ENCODE measurements at regions not wholly inside any gene's neighbourhood (a gene's known extent, or its start where the extent isn't known, plus 50 kb on each side); places are given as distances from the start of the nearest gene placed in this dataset.

GRCh38 chr1:230542681-230543080, 99.6 kb upstream of the COG2 start:
- ATAC-seq (ENCODE audit: low read depth) = no peak
- no peak overlapping the region for H3K27ac ChIP-seq (ENCODE audit: poor library complexity, severe bottlenecking)

GRCh38 chr1:230542054-230542453, 100.2 kb upstream of the COG2 start:
- no peak overlapping the region for H3K27ac ChIP-seq (ENCODE audit: poor library complexity, severe bottlenecking)
- peaks cover 12% of the 10 kb centered on the region for H3K4me1 ChIP-seq (ENCODE audit: insufficient read depth, poor library complexity, severe bottlenecking)
- H3K4me3 ChIP-seq (ENCODE audit: severe bottlenecking) = no peak overlapping the region
- no peaks in the 10 kb centered on the region for H3K27me3 ChIP-seq (ENCODE audit: insufficient read depth, poor library complexity, severe bottlenecking)
- H3K36me3 ChIP-seq (ENCODE audit: low read depth) = no peaks in the 10 kb centered on the region
- DNase-seq (ENCODE audit: low spot score) (no peak), ATAC-seq (ENCODE audit: low read depth) (peak; percentile 94)
- no peaks in the 10 kb centered on the region for H3K9me3 ChIP-seq (ENCODE audit: severe bottlenecking)
- TF ChIP-seq, protein P1, sequence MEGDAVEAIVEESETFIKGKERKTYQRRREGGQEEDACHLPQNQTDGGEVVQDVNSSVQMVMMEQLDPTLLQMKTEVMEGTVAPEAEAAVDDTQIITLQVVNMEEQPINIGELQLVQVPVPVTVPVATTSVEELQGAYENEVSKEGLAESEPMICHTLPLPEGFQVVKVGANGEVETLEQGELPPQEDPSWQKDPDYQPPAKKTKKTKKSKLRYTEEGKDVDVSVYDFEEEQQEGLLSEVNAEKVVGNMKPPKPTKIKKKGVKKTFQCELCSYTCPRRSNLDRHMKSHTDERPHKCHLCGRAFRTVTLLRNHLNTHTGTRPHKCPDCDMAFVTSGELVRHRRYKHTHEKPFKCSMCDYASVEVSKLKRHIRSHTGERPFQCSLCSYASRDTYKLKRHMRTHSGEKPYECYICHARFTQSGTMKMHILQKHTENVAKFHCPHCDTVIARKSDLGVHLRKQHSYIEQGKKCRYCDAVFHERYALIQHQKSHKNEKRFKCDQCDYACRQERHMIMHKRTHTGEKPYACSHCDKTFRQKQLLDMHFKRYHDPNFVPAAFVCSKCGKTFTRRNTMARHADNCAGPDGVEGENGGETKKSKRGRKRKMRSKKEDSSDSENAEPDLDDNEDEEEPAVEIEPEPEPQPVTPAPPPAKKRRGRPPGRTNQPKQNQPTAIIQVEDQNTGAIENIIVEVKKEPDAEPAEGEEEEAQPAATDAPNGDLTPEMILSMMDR (IDR thresholded peaks at IDR 0.05; ENCODE audit: poor library complexity, severe bottlenecking) = no peak

More at GRCh38 chr1:230542681-230543080, 99.6 kb upstream of the COG2 start:
- TF ChIP-seq, protein P1 (IDR thresholded peaks at IDR 0.05; ENCODE audit: poor library complexity, severe bottlenecking) = no peak
- Histone ChIP-seq H3K27me3 (ENCODE audit: insufficient read depth, poor library complexity, severe bottlenecking) (no peaks in the 10 kb centered on the region), H3K9me3 (ENCODE audit: severe bottlenecking) (no peaks in the 10 kb centered on the region), H3K4me1 (ENCODE audit: insufficient read depth, poor library complexity, severe bottlenecking) (peaks cover 12% of the 10 kb centered on the region), H3K4me3 (ENCODE audit: severe bottlenecking) (no peak overlapping the region), H3K36me3 (ENCODE audit: low read depth) (no peaks in the 10 kb centered on the region)
- no peak for DNase-seq (ENCODE audit: low spot score)

GRCh38 chr1:230541306-230541705, 101.0 kb upstream of the COG2 start:
- Histone ChIP-seq H3K4me3 (ENCODE audit: severe bottlenecking) (no peak overlapping the region), H3K27ac (ENCODE audit: poor library complexity, severe bottlenecking) (no peak overlapping the region), H3K4me1 (ENCODE audit: insufficient read depth, poor library complexity, severe bottlenecking) (peaks cover 12% of the 10 kb centered on the region), H3K9me3 (ENCODE audit: severe bottlenecking) (no peaks in the 10 kb centered on the region), H3K27me3 (ENCODE audit: insufficient read depth, poor library complexity, severe bottlenecking) (no peaks in the 10 kb centered on the region), H3K36me3 (ENCODE audit: low read depth) (no peaks in the 10 kb centered on the region)
- TF ChIP-seq, protein P1 (IDR thresholded peaks at IDR 0.05; ENCODE audit: poor library complexity, severe bottlenecking) = no peak
- ATAC-seq (ENCODE audit: low read depth) (no peak), DNase-seq (ENCODE audit: low spot score) (no peak)

DNA sequence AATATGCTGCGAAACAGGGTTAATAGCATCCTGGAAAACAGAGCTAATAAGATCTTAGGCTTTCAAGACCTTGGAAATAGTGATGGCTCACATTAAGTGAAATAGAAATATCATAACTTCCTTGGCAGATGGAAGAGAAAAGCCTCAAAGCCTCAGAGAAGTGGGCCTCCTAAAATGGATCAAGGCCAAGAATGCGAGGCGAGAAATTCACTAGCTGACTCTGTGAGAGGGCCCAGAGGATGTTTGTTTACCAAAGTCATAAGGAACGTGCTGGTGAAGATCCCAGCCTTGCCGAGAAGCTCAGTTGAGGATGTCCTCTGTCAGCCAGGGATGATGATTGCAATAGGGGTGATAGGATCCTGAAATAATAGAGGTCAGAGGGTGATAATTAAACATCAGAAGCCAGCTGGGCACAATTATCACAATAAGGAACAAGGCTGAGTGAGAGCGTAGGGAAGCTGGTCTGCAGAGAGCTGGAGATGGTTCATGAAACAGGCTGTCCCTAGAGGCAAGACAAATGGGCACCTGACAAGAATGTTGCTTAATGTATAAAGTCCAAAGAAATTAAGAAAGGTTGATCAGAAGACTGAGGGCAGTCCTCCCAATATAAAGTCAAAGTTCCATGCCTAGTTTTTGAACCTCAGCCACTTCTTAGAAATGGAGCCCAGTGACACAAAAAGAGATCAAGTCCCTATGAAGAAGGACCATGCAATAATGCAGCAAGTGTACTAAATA, 101.7 kb upstream of the COG2 start:
- no peaks in the 10 kb centered on the region for H3K36me3 ChIP-seq (ENCODE audit: low read depth)

More for the DNA sequence above, 101.7 kb upstream of the COG2 start:
- DNase-seq (ENCODE audit: low spot score) (no peak), ATAC-seq (ENCODE audit: low read depth) (no peak)
- peaks cover 12% of the 10 kb centered on the region for H3K4me1 ChIP-seq (ENCODE audit: insufficient read depth, poor library complexity, severe bottlenecking)
- H3K4me3 ChIP-seq (ENCODE audit: severe bottlenecking) = no peak overlapping the region
- no peak overlapping the region for H3K27ac ChIP-seq (ENCODE audit: poor library complexity, severe bottlenecking)
- TF ChIP-seq, protein P1 (IDR thresholded peaks at IDR 0.05; ENCODE audit: poor library complexity, severe bottlenecking) = no peak
- H3K27me3 ChIP-seq (ENCODE audit: insufficient read depth, poor library complexity, severe bottlenecking) = no peaks in the 10 kb centered on the region
- no peaks in the 10 kb centered on the region for H3K9me3 ChIP-seq (ENCODE audit: severe bottlenecking)

All from RWPE2 (cell line).